ENCODE measurements at regions not wholly inside any gene's neighbourhood (a gene's known extent, or its start where the extent isn't known, plus 50 kb on each side); places are given as distances from the start of the nearest gene placed in this dataset.
"Not testable (repeated sequence)": the region's sequence is repeated elsewhere in the genome, so short reads cannot be mapped to it uniquely, and the experiment has no call there.

DNA sequence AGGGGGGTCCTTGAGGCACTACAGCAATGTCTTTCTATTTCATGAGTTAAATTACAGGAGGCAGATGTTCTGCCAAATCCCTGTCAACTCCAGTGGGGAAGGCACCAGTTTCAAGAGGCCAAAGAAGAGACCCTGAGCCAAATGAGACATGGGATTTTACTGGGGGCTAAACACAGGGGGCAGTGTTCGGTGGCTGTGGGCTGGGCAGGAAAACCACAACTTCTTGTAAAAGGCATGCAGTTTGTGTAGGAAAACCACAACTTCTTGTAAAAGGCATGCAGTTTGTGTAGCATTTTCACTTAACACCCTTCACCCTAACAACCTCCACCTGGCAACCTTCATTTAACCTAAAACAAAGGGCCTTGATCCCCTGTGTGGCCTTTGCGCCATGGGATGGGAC, 61.0 kb downstream of the POLR2M start:
- DNase-seq, result no peak

DNA sequence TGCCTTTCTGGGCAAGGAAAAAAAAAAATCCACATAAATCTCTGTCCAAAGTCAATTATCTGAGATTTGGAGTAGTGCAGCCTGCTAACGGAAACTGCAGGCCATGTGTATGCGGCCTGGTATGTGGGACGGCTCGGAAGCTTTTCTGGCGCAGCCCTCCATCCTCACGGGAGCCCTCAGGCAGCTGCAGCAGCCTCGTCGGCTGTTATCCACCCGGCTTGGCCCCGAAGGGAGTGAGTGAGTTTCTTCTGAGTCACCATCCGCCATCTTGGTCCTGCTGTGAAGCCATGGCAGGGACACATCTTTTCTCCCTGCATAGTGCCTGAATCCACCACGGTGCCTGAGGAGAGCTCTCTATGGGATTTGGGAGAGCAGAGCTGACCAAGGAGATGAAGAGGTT, 62.8 kb downstream of the POLR2M start:
- no peak for DNase-seq

DNA sequence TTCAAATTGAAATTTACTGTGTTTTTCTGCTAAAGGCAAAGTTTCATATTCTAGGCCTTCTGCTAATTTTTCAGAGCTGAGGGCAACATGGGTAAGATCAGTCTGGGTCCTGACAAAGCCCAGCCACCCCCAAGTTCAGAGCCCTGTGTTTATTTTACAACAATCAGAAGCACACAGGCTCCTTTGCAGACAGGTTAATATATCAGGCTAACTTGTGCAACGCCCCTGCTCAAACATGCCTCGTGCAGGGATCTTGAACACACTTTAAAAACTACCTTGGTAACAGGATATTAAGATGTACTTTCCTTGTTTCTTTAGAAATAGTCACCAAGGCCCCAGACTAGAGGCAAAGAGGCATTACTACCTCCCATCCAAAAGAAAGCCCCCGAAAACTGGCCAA, 64.0 kb downstream of the POLR2M start:
- DNase-seq, result no peak

DNA sequence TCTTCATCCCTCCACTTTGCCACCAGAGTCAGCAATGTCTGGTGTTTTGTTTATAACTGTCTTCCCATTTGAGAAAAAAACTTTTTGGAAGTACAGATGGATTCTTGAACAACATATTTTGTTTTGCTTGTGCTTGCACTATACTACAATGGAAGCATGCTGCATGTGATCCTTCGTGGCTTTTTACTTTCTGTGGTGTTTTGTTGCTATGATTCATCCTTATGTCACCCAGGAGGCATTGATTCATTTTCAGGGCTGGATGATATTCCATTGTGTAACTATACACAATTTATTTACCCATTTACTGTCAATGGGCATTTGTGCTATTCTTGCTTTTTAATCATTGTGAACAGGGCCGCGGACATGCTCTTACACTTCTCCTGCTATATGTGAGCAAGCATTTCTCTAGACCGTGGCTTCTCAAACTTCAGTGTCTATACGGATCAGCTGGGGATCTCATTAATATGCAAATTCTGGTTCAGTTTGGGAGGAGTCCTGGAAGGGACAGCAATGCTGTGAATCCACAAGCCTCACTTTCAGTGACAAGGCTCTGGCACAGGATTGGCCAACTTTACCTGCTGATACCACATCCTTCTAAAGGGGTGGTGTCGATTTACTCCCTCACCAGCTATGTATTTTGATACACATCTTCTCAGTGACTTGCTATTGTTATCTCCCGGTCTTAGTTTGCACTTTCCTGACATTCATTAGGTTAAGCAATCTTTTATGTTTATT, 65.9 kb downstream of the POLR2M start:
- no peak for DNase-seq

DNA sequence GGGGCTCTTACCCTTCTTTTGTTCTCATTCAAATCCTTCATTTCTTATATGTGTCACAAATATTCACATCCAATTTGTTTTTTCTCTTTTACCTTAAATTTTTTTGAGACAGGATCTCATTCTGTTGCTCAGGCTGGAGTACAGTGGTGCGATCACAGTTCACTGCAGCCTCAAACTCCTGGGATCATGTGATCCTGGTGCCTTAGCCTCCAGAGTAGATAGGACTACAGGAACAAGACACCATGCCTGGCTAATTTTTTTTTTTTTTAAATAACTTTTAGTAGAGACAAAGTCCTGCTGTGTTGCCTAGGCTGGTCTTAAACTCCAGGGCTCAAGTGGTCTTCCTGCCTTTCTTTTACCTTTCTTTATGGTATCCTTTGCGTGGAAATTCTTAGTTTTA, 66.5 kb downstream of the POLR2M start:
- no peak for DNase-seq

DNA sequence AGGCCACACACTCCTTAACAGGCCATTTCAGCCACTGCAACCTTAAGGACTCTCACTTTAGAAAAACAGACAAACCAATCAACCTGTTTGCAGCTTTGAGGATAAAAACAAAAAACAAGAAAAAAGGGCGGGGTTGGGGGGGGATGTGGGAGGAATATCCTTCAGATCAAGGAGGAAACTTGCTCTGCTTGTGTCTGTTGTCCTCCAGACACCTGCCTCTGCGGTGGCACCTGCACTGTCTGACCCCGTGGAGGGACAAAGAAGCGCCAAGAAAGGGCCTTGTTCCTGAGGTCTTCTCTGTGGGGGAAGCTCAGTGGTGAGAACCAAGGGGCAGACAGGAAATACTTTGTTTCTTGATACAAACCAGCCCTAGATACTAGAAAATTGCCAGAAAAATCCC, 70.5 kb downstream of the POLR2M start:
- DNase-seq, result no peak

DNA sequence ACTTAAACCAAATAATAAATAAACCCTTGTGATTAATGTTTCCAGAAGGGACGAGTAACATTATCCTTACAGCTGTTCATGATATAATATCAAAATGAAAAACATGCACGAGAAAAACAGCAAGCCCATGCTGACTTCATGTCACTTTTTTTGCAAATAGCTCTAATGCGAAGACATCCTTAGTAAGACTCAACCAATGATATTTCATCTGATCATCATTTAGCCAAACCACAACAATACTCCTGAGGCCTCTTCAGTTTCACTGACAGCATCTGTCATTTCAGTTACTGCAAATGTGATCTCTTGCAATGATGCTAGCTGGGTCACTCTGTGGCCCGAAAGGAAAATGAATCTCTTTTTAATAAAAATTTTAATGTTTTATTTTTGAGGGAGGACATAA, 74.0 kb downstream of the POLR2M start:
- DNase-seq, result no peak

DNA sequence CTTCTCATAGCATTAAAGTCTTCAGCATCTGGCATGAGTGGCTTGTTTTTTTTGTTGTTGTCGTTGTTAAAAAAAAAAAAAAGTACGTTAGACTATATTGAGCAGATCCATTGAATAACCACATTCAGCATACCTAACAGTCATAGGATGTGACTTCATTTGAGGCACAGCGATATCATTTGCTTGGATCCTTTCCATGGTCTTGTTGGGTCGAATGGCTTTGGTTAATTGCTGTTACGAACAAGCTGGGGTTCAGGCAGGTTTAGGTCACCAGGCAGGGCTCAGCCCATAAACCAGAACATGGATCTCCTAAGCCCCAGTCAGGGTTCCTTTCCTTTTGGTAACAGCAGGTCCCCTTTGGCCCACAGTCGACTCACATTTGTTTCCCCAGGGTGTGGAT, 76.2 kb downstream of the POLR2M start:
- no peak for DNase-seq

DNA sequence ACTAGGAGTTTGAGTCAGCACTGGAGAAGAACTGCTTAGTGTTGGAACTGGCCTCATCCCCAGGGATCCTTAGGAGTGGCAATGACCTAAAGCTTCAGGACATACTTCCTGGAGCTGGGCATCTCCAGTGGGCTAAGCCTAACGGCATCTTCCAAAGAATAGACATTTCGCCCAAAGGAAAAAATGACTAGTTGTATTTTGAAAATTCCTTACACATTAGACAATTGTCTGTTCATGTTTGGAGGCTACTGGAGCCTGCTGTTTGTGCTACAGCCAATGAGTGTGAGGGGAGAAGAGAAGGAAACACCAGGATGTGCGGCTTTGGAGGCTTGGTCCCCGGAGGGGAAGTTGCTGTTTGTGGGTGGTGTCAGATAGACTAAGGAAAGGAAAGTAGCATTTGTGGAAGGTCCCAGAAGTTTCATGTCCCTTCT, 77.6 kb downstream of the POLR2M start:
- no peak for DNase-seq

DNA sequence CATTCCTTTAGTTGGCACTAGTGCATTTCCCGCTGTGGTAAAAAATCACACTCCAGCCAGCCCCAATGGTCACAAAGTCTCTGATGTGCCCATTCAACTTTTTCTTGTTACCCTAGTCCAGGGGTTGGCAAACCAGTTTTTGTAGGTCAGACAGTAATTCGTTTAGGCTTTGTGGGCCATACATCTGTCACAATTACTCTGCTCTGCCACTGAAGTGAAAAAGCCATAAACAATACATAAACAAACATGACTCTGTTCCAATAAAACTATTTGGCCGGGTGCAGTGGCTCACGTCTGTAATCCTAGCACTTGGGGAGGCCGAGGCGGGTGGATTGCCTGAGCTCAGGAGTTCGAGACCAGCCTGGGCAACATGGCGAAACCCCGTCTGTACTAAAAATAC, 78.5 kb downstream of the POLR2M start:
- DNase-seq, result no peak

DNA sequence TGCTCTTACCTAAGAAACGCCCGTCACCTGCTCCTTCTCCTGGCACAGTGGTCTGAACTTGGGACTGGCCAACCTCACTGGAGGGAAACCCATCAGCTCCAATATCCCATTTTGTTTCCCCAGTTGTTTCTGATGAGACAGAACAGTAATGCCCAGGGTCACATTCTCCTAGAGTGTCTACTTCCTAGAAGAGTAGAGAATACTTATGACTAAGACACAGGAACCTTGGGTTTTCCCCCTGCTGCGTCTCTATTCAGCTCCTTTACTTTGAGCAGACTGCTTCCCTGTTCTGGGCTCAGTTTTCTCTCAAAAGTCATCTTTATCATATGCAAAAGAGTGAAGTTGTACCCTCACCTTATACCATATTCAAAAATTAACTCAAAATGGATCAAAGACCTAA, 79.4 kb downstream of the POLR2M start:
- DNase-seq, result no peak

DNA sequence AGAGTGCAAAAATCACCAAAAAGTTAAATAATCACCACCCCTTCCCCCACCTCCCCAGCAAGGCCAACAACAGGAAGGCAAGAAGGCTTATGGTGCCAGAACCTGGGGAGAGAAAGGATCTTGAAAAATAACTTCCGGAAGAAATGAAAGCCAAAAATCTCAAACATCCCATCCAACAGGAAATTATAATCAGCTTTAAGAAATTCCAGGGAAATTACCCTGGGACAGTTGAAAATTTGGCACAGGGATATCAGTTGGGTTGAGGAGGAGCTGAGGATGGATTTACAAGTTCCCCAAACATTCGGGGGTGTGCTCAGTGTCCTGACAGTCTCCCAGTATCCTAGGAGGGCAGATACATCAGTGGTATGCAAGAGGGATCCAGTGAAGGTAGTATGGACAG, 82.7 kb downstream of the POLR2M start:
- DNase-seq, result no peak

DNA sequence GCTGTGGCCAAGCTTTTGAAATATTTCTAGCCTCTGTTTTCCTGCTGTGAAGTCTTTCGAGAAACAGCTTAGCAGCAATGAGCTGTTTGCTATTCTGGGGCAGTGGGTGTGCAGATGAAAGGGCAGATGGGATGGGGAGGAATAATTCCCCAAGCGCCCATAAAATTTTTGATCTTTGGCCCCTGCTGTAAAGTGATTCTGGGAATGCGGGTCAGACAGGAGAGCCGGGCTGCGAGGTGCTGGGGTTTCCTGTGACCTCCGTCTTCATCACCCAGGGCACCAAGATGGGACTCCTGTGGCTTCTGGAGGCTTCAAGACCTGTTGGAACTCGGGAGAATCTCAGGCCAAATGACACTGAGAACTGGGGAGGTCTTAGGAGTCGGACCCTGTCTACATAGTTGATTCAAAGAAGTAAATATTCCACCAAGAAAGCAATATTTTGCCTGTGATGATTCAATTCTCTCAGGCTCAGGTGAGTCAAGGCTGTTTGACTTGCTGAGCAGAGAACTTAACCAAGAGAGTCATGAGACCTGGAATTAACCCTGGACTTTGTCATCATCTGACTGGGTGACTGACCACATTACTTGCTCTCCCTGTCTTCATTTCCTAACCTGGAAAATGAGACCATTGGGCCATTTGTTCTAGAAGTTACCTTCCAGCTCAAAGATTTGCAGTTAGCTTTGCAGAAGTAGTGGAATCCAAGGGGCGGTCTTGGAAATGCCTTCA, 86.4 kb downstream of the POLR2M start:
- DNase-seq, result no peak

DNA sequence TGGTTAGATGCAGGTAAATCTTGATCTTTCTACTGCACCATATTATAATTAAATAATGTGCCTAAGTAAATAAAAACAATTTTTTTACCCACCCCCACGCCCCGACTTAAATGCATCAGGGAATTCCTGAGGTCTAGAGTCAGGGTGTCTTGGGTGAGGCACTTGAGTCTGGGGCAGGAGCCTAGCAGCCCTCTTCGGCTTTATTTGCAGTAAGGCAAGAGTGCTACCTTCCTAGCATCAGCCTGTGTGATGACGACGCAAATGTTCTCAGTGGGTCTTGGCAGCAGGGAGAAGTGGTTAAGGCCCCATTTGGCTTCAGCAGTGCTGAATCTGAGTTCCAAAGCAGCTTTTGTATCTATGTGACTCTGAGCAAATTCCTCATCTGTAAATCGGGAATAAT, 88.7 kb downstream of the POLR2M start:
- no peak for DNase-seq

DNA sequence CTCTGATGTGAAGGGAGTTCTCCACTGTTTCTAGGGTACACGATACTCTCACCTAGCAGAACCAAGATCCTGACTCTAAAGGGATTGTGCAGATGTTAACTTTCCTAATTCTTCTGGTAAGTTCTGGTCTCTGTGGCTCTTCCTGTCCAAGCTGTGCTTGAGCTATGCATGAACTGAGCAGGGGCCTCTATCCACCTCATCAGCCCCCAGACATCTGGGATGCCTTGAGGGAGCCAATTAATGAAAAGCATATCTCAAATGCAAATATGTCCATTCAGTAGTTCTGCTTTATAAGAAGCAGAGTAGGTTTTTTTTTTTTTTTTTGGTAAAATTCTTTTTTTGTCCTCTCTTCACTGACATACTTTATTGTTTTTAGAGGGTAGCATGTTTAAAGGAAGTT, 89.6 kb downstream of the POLR2M start:
- DNase-seq, result no peak

DNA sequence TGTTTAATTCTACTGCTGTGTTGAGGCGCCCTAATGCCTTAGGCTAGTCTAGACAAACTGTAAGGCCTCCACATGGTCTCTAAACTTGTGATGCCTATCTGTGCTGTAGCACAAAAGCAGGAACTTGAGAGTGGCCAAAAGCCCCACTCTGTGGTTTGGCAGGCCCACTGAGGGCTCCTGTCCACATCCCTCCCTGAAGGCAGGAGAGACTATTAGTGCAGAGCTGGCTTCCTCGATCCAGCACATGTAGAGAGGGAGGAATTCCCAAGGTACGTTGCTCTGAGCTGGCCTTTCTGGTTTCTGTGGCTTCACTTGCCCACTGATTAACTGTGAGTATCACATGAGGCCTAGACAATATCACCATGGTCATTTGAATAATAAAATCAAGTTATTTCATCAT, 90.6 kb downstream of the POLR2M start:
- DNase-seq, result no peak

DNA sequence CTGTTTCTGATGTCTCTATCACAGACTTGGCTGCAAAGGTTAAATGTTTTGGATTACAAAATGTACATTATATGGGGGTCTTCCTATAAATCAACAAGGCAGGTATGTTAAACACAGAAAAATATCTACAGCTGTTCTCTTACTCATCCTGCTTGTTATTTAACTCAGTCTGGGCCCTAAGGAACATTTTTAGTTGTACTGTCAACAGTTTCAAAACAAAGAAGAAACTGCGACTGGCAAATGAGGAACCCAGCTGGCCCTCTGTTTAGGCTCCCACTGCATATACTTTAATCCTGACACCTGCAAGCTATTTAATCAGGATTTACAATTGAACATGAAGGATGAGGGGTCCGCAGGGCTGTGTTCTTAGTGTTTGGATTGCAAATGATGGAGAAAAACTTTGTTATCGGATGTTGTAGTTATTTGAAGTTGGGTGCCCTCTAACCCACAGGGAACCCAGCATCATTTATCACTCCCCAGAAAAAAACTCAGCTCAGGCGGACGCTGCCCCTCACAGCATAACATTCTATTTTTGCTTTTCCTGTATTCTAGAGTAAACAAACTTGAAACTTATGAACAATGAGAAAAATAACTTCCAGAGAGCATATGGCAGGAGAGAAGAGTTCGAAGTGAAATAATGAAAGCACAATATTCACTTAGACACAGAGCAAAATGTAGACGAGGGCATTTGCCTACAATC, 91.2 kb downstream of the POLR2M start:
- no peak for DNase-seq

DNA sequence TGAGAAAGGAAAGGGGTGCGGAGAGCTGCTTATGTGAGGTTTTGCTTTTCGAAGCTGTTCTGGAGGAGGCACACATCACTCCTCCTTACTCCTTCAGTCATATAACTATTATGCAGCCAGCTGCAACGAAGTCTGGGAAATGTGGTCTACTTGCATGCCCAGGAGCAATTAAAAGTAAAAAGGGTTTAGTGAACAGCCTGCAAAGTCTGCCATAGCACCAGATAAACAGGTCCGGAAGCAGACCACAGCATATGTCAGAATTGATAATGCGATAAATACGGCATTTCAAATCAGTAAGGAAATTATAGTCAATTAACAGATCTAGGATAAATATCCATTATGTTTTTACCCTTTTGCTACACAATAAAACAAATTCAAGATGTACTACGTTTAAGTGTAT, 99.5 kb downstream of the POLR2M start:
- DNase-seq, result no peak

DNA sequence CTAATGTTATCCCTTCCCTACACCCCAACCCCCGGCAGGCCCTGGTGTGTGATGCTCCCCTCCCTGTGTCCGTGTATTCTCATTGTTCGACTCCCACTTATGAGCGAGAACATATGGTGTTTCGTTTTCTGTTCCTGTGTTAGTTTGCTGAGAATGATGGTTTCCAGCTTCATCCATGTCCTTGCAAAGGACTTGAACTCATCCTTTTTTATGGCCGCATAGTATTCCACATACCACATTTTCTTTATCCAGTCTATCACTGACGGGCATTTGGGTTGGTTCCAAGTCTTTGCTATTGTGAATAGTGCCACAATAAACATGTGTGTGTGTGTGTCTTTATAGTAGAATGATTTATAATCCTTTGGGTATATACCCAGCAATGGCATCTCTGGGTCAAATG, 102.8 kb downstream of the POLR2M start:
- not testable (repeated sequence) for DNase-seq

DNA sequence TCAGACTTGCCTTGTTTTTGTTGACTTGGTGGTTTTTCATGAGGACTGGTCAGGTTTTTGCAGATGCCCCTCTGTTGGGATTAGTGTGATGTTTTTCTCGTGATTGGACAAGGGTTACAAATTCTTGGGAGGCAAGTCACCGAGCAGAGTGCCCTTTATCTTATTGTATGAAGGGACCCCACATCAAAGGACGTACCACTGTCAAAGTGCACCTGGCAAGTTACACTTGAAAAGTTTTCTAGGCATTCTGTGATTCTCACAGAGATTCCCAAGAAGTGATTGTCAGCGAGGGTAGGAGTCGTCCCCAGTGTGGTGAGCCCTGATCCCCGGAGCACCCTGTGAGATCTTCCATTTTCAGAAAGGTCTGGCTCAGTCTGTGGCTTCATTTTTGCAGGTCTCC, 110.1 kb downstream of the POLR2M start:
- no peak for DNase-seq

DNA sequence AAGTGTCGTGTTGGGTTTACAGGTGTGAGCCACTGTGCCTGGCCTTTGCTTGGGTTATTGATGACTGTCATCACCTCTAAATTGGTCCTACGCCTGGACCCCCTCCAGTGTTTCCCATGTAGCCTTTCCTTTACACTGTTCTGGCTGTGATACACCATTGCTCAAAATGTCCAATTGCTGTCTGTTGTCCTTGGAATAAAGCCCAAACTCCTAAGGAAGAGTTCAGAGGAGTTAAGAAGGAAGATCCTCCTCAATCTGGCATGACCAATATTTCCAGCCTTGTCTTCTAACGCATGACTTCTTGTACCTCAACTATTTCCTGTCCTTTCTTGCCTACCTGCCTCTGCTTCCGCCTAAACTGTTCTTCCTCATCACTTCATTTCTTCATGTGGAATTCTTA, 113.1 kb downstream of the POLR2M start:
- DNase-seq, result no peak

DNA sequence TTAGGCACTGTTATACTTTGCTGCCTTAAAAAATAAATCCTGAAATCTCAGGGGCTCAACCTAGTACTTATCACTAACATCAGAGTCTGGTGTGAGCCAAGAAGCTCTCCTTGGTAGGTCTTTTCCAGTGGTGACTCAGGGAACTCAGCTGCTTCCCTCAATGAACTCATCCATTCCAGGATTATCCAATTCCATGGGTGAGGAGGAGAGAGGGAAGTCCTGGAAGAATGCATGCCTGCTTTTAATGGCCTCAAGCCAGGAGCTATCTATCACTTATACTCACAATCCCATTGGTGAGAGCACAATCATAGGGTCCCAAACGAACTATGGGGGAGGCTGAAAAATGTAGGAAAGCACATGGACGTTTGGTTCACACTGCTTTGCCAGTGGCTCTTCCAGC, 113.6 kb downstream of the POLR2M start:
- no peak for DNase-seq

DNA sequence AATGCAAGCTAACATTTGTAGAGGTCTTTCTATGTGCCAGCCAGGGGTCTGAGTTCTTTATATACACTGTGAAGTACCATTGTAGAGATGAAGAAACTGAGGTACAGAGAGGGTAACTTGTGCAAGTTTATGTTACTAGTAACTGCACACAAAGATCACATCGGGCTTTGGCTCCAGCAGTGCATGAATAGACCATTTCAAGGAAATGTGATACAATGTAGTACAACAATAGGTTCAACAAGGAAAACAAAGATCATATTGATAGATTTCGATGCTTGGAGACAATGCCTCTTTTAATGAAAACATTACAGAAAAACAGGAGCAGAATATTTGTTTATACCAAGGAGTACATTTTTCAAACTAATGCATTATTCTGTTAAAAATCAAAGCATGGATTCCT, 115.3 kb downstream of the POLR2M start:
- no peak for DNase-seq

DNA sequence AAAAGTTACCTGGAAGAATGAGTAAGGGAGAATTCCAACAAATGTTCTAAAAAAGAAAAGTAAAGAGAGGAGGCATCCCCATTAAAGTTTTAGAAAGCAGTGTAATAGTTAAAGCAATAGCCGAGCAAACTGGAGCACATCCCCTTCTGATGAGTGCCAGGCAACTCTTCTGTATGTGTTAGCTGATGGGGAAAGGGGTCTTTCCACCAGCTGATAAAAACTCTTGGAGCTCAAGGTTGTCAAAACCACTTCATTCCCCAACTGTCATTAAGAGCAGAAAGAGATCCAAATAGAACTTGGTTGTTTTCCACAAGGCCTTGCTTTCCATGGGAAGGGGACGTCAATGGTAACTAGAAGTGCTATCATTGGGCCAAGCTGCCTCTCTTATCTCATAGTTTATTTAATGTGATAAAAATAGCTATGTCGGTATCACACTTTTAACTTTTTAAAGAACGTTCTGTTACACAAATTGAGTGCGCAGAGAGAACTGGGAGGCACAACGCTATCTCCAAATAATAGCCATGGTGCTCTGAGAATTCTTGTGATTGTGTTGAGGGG, 116.9 kb downstream of the POLR2M start:
- no peak for DNase-seq

Data from CD4-positive, alpha-beta T cell treated with Interleukin-10 for 1 hour (primary cell).